HG02759 (cell line): ENCODE measurements at regions not wholly inside any gene's neighbourhood (a gene's known extent, or its start where the extent isn't known, plus 50 kb on each side); places are given as distances from the start of the nearest gene placed in this dataset.
"Not testable (repeated sequence)": the region's sequence is repeated elsewhere in the genome, so short reads cannot be mapped to it uniquely, and the experiment has no call there.

Experiments used
- ATAC-seq: cut with Tn5 transposase; IDR thresholded peaks from one replicate; pipeline ENCODE4 v1.9.1; 2021; ENCODE audit warnings: mild to moderate bottlenecking, moderate library complexity; ENCODE audit not compliant: unreplicated experiment

GRCh38 chr13:65746406-65746921, 1483.7 kb downstream of the PCDH9 start:
- ATAC-seq: no peak

DNA sequence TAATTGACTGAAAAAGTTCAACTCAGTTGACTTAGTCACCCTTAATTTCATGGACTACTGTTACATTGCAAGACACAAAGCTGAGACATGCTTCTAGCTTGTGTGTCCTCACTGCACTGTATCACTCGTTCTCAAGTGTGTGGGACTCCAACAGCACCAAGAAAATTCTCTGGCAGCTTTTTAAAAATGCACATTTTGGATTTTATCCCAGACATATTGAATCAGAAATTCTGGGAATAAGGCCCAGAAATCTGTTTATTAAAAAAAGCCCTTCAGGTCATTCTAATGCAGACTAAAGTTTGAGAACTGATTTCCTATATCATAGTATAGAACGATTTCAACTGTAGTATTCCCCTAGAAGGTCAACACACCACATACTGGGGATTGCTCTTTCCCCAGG, 1485.3 kb downstream of the PCDH9 start:
- no peak for ATAC-seq

DNA sequence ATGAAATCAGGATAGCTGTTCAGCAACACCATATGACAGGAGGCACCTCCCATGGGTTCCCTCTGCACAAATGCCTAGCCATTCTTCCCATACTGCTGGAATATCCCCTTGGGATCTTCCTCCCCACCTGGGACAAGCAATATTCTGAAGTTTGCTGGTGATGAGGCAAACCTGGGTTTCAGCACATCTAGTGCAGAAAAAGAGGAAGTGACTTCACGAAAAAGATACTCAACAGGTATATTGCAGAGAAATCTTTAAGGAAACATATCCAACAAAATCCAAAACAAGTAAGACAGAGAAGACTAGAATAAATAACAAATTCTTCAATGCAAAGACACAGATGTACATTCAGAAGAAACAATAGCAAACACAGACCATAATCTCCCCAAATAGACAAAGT, 1497.0 kb downstream of the PCDH9 start:
- no peak for ATAC-seq

GRCh38 chr13:65727070-65727469, 1503.1 kb downstream of the PCDH9 start:
- no peak for ATAC-seq

GRCh38 chr13:65725006-65725405, 1505.1 kb downstream of the PCDH9 start:
- no peak for ATAC-seq

- no peak for ATAC-seq
Observed at GRCh38 chr13:65724226-65724625, 1505.9 kb downstream of the PCDH9 start.

GRCh38 chr13:65722506-65722905, 1507.6 kb downstream of the PCDH9 start:
- ATAC-seq: no peak

DNA sequence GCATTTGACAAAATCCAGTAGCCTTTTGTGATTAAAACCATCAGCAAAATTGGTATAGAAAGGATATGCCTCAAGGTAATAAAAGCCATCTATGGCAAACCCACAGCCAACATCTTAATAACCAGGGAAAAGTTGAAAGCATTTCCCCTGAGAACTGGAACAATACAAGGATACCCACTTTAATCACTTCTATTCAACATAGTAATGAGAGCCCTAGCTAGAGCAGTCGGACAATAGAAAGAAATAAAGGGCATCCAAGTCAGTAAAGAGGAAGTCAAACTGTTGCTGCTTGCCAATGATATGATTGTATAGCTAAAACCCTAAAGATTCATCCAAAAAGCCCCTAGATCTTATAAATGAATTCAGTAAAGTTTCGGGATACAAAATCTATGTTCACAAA, 1510.3 kb downstream of the PCDH9 start:
- no peak for ATAC-seq

DNA sequence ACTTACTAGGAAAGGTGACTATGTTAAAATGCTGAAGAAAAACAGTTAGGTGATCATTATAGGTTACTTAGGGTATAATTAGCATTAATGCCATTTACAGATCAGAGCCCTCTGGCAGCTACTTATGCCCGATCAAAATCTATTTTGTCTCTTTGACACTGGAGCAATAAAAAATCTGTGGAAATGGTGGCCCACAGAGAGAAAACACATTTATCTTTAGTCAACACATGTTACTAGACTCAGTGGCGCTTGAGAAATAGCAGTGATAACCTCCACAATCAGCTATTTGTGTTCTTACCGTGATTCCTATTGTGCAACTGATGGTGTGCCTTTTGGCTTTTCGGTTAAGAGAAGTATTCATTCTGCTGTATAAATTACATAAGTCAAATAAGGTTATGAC, 1519.6 kb downstream of the PCDH9 start:
- no peak for ATAC-seq

- no peak for ATAC-seq
Observed at GRCh38 chr13:65697843-65698242, 1532.3 kb downstream of the PCDH9 start.

DNA sequence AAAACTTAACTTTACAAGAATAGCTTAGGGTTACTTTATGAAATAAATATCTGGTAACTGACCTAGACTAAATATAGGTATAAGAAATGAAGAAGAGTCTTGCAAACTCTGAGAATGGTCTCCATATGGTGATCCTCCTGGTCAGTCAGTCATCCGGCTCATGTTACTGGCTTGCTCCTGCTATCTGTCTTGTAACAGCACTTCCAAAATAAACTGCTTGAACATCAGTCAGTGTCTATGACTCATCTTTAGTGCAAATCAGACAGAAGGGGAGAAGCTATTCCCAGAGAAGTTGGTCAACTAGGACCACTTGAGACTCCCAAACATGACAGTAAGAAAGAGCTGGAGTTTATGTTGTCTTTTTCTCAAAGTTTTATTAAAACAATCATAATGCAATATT, 1550.9 kb downstream of the PCDH9 start:
- ATAC-seq: no peak

GRCh38 chr13:65677906-65678305, 1552.2 kb downstream of the PCDH9 start:
- no peak for ATAC-seq

DNA sequence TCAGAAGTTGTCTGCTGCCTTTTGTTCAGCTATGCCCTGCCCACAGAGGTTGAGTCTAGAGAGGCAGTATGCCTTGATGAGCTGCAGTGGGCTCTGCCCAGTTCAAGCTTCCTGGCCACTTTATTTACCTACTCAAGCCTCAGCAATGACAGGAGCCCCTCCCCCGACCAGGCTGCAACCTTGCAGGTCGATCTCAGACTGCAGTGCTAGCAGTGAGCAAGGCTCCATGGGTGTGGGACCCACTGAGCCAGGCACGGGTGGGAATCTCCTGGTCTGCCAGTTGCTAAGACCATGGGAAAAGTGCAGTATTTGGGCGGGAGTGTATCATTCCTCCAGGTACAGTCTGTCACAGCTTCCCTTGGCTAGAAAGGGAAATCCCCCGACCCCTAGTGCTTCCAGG, 1554.8 kb downstream of the PCDH9 start:
- ATAC-seq: not testable (repeated sequence)

- ATAC-seq: no peak
Observed at GRCh38 chr13:65670014-65670625, 1560.0 kb downstream of the PCDH9 start.

DNA sequence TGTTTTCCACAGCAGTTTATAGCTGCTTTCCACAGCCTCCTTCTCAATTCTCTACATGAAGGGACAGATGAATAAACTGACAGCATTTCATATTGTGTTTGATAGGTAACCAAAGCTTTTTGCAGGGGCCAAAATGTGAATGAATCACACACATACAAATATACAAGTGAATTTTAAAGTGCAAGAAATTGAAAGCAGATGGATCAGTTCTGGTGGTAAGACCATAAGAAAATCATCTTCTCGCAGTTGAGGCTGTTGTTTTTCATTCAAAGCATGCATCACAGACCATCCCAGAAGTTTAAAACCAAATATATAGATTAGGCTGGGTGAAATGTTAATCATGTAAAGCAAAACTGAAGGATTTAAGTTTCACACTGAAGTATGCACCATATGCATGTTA, 1569.4 kb downstream of the PCDH9 start:
- ATAC-seq: no peak

- ATAC-seq: no peak
Observed at GRCh38 chr13:65656740-65657329, 1573.3 kb downstream of the PCDH9 start.

- ATAC-seq: no peak
Observed at GRCh38 chr13:65653613-65654012, 1576.5 kb downstream of the PCDH9 start.

DNA sequence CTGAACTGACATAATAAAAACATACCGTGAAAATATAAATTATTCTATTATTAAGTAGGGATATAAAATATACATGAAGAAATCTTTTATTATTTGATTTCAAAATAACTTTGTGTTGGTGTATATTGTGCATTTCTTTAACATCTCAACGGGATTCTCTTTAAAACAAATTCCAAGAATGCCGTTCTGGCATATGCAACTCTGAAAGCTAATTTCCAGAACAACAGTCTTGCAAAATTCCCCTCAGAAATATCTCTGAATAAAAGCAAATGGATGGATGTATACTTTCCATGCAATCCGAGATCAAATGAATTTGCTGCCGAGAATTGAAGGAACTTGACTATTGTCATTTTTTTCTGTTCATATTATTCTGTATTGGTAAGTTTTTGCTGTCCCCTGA, 1579.8 kb downstream of the PCDH9 start:
- ATAC-seq: no peak

DNA sequence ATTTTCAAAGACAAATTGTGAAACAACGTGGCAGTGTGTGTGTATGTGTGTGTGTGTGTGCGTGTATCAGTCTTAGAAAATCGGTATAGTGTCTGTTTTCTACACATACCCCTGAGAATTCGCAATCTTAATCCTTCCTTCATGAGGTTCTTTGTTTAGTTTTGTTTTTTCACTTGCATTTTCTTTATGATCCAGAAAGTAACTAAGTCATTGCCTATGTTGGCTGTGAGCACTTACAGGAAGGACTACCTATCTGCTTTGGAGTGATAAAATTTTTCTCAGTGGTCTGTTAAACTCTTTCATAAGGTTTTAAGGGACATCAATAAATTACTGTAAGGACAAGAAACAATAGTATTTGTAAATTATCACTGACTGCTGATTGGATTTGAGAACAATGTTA, 1587.1 kb downstream of the PCDH9 start:
- ATAC-seq: no peak

GRCh38 chr13:65642301-65642700, 1587.8 kb downstream of the PCDH9 start:
- ATAC-seq: no peak

- ATAC-seq: peak; percentile 91
Observed at GRCh38 chr13:65638572-65639168, 1591.5 kb downstream of the PCDH9 start.

DNA sequence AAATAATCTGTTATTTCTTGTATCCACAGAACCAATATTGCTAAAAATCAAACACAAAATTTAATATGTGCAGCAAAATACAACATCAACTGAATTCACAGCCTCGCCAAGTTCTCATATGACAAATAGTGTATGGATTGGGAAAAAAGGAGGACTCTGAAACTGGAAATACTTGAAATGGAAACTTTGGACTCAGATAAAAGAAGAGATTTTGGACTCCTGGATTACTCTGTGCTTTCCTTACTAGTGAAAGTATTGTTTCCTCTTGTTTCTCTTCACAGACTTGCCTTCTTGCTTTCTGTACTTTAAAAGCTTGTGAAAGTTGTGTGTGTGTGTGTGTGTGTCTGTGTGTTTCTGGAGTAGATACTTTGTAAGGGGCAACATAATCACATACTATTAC, 1596.3 kb downstream of the PCDH9 start:
- no peak for ATAC-seq
